Neural progenitor cell (in vitro differentiated cells): ENCODE measurements at regions not wholly inside any gene's neighbourhood (a gene's known extent, or its start where the extent isn't known, plus 50 kb on each side); places are given as distances from the start of the nearest gene placed in this dataset.

Source experiments
- DNase-seq: peaks from one replicate; pipeline ENCODE4 v3.0.0-alpha.2; 2016; ENCODE audit warnings: low spot score
- H2AFZ ChIP-seq: fragments of 200-600 bp; sonication (generic); replicated peaks from 2 replicates; pipeline ENCODE4 v1.6.1; 2016; ENCODE audit warnings: antibody characterized with exemption
- H3F3A ChIP-seq: fragments of 200-600 bp; sonication (generic); 2 replicates; pipeline ENCODE4 v1.6.1; 2016; ENCODE audit warnings: antibody characterized with exemption, low read depth
- H3K27ac ChIP-seq: fragments of 200-600 bp; sonication (generic); 2 replicates; pipeline ENCODE4 v1.5.1; 2016; ENCODE audit warnings: mild to moderate bottlenecking
- H3K27me3 ChIP-seq: fragments of 200-600 bp; sonication (generic); 2 replicates; pipeline ENCODE4 v1.6.1; 2016; ENCODE audit warnings: mild to moderate bottlenecking, moderate library complexity
- H3K36me3 ChIP-seq: fragments of 200-600 bp; sonication (generic); 2 replicates; pipeline ENCODE4 v1.5.1; 2016
- H3K4me1 ChIP-seq: fragments of 200-600 bp; sonication (generic); 2 replicates; pipeline ENCODE4 v1.6.1; 2016; ENCODE audit warnings: mixed run types
- H3K4me2 ChIP-seq: fragments of 200-600 bp; sonication (generic); 2 replicates; pipeline ENCODE4 v1.6.1; 2016
- H3K4me3 ChIP-seq: fragments of 200-600 bp; sonication (generic); 2 replicates; pipeline ENCODE4 v1.5.1; 2016
- H3K79me2 ChIP-seq: fragments of 200-600 bp; sonication (generic); 2 replicates; pipeline ENCODE4 v1.6.1; 2016; ENCODE audit warnings: low read depth
- H3K9ac ChIP-seq: fragments of 200-600 bp; sonication (generic); 2 replicates; pipeline ENCODE4 v1.6.1; 2016
- H3K9me3 ChIP-seq: fragments of 200-600 bp; sonication (generic); 2 replicates; pipeline ENCODE4 v1.5.1; 2016; ENCODE audit warnings: low read depth
- H4K20me1 ChIP-seq: fragments of 200-600 bp; sonication (generic); 2 replicates; pipeline ENCODE4 v1.6.1; 2016; ENCODE audit warnings: low read depth
- H3K27ac Mint-ChIP-seq: 3 replicates; pipeline ENCODE4 v1.8.0; 2021; ENCODE audit warnings: mixed read lengths
- H3K27me3 Mint-ChIP-seq: 2 replicates; pipeline ENCODE4 v1.8.0; 2022; ENCODE audit warnings: low read depth, mild to moderate bottlenecking, inconsistent platforms, moderate library complexity, mixed read lengths; ENCODE audit not compliant: insufficient read depth
- H3K36me3 Mint-ChIP-seq: 3 replicates; pipeline ENCODE4 v1.8.0; 2021; ENCODE audit warnings: mixed read lengths
- H3K4me1 Mint-ChIP-seq: 3 replicates; pipeline ENCODE4 v1.8.0; 2021; ENCODE audit warnings: mixed read lengths
- H3K4me3 Mint-ChIP-seq: 3 replicates; pipeline ENCODE4 v1.8.0; 2021; ENCODE audit warnings: mild to moderate bottlenecking, moderate library complexity, mixed read lengths
- H3K9me3 Mint-ChIP-seq: 3 replicates; pipeline ENCODE4 v1.8.0; 2020; ENCODE audit warnings: mixed read lengths
- EZH2 ChIP-seq: fragments of 200-600 bp; sonication (generic); IDR thresholded peaks from 2 replicates; pipeline ENCODE4 v1.6.1; 2017; ENCODE audit warnings: antibody characterized with exemption, mild to moderate bottlenecking, moderate library complexity
- EZH2phosphoT487 ChIP-seq: fragments of 200-600 bp; sonication (generic); IDR thresholded peaks from 2 replicates; pipeline ENCODE4 v1.6.1; 2017; ENCODE audit warnings: antibody characterized with exemption
- TF ChIP-seq, protein P1 (sequence below): fragments of 200-600 bp; sonication (generic); IDR thresholded peaks from 2 replicates; pipeline ENCODE4 v1.5.1; 2017; ENCODE audit warnings: antibody characterized with exemption, mild to moderate bottlenecking

DNA sequence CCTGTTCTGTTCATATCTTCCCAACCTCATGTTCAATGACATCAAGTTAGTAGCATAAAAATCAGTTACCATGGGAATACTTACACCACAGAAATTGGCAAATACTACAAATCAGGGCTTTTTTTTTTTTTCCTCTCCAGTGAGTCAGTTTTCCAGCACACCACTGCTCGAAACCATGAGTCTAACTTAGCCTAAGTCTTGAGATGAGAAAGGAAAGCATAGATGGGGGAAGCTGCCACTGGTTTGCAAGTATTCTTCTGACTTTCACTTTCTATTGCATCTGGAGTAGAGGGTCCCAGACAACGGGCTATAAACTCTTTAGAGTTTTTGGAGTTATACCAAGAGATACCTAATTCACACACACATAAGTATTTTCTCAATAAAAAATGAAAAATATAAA lies 416.1 kb upstream of the LMCD1 start:
- Histone ChIP-seq H3K9ac (no peak overlapping the region), H3K27me3 (no peaks in the 10 kb centered on the region), H3F3A (no peaks in the 10 kb centered on the region), H3K27ac (no peak overlapping the region), H2AFZ (no peak overlapping the region), H4K20me1 (no peaks in the 10 kb centered on the region), H3K4me2 (no peak overlapping the region), H3K79me2 (no peaks in the 10 kb centered on the region), H3K4me3 (no peak overlapping the region), H3K36me3 (no peaks in the 10 kb centered on the region), H3K9me3 (no peaks in the 10 kb centered on the region), H3K4me1 (no peaks in the 10 kb centered on the region)
- no peak for DNase-seq
- no peak overlapping the region for H3K27ac Mint-ChIP-seq
- TF ChIP-seq EZH2 = no peak
- TF ChIP-seq, protein P1, sequence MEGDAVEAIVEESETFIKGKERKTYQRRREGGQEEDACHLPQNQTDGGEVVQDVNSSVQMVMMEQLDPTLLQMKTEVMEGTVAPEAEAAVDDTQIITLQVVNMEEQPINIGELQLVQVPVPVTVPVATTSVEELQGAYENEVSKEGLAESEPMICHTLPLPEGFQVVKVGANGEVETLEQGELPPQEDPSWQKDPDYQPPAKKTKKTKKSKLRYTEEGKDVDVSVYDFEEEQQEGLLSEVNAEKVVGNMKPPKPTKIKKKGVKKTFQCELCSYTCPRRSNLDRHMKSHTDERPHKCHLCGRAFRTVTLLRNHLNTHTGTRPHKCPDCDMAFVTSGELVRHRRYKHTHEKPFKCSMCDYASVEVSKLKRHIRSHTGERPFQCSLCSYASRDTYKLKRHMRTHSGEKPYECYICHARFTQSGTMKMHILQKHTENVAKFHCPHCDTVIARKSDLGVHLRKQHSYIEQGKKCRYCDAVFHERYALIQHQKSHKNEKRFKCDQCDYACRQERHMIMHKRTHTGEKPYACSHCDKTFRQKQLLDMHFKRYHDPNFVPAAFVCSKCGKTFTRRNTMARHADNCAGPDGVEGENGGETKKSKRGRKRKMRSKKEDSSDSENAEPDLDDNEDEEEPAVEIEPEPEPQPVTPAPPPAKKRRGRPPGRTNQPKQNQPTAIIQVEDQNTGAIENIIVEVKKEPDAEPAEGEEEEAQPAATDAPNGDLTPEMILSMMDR = no peak
- no peak for TF ChIP-seq EZH2phosphoT487
- no peak overlapping the region for H3K4me3 Mint-ChIP-seq
- H3K36me3 Mint-ChIP-seq = no peaks in the 10 kb centered on the region
- H3K27me3 Mint-ChIP-seq = no peaks in the 10 kb centered on the region
- no peaks in the 10 kb centered on the region for H3K4me1 Mint-ChIP-seq
- H3K9me3 Mint-ChIP-seq = peaks cover 3% of the 10 kb centered on the region

DNA sequence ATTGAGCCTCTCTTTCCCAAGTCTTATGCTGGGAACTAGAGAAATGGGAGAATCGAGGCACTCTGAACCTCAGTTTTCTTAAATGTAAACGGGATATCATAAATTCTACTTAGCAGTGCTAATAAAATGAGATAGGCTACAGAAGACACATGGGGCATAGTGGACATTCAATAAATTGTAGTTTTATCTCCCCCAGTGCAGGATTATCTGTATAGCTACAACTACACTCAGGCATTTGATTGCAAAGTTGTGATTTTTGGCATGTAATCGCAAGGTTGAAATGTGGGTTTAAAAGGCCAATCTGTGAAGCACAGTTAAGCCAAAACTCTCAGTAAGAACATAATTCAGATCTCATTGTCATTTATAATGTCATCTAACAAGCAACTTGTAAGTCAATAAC lies 413.7 kb upstream of the LMCD1 start:
- H3K4me2 ChIP-seq = no peak overlapping the region
- H3K27me3 ChIP-seq = no peaks in the 10 kb centered on the region
- Mint-ChIP-seq H3K27ac (no peak overlapping the region), H3K36me3 (no peaks in the 10 kb centered on the region), H3K4me1 (no peaks in the 10 kb centered on the region), H3K9me3 (peaks cover 3% of the 10 kb centered on the region), H3K27me3 (no peaks in the 10 kb centered on the region), H3K4me3 (no peak overlapping the region)
- no peaks in the 10 kb centered on the region for H3K36me3 ChIP-seq
- H3K4me1 ChIP-seq = no peaks in the 10 kb centered on the region
- H2AFZ ChIP-seq = no peak overlapping the region
- DNase-seq = no peak
- no peak overlapping the region for H3K9ac ChIP-seq
- no peaks in the 10 kb centered on the region for H3F3A ChIP-seq
- no peak for TF ChIP-seq EZH2
- TF ChIP-seq EZH2phosphoT487 = no peak
- TF ChIP-seq, protein P1 = no peak
- H3K9me3 ChIP-seq = no peaks in the 10 kb centered on the region
- no peaks in the 10 kb centered on the region for H4K20me1 ChIP-seq
- no peak overlapping the region for H3K27ac ChIP-seq
- no peaks in the 10 kb centered on the region for H3K79me2 ChIP-seq
- no peak overlapping the region for H3K4me3 ChIP-seq

DNA sequence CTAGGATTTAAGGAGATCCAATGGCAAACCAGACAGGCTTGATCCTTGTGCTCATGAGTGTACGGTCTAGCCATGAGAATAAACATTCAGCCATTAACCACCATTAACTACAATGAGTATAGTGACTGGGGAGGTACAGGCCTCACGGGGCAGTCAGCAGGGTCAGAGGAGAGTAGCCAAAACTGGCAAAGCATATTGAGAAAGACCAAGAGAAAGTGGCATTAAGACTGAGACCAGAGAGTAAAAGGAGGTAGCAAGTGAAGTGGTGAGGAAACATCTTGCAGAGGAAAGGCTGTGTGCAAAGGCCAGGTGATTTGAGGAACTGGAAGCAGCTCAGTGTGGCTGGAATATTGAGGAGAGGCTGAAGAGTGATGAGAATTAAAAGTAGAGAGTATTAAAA lies 407.2 kb upstream of the LMCD1 start:
- no peak for TF ChIP-seq EZH2phosphoT487
- TF ChIP-seq EZH2 = no peak
- TF ChIP-seq, protein P1 = no peak
- no peaks in the 10 kb centered on the region for H3K79me2 ChIP-seq
- Mint-ChIP-seq H3K9me3 (no peaks in the 10 kb centered on the region), H3K36me3 (no peaks in the 10 kb centered on the region), H3K4me3 (no peak overlapping the region), H3K4me1 (no peaks in the 10 kb centered on the region), H3K27ac (no peak overlapping the region), H3K27me3 (no peaks in the 10 kb centered on the region)
- no peak overlapping the region for H3K9ac ChIP-seq
- no peak overlapping the region for H2AFZ ChIP-seq
- no peak overlapping the region for H3K4me2 ChIP-seq
- DNase-seq = no peak
- H4K20me1 ChIP-seq = no peaks in the 10 kb centered on the region
- no peaks in the 10 kb centered on the region for H3K36me3 ChIP-seq
- no peaks in the 10 kb centered on the region for H3K27me3 ChIP-seq
- no peaks in the 10 kb centered on the region for H3F3A ChIP-seq
- no peak overlapping the region for H3K4me3 ChIP-seq
- no peak overlapping the region for H3K27ac ChIP-seq
- no peaks in the 10 kb centered on the region for H3K4me1 ChIP-seq
- H3K9me3 ChIP-seq = no peaks in the 10 kb centered on the region

DNA sequence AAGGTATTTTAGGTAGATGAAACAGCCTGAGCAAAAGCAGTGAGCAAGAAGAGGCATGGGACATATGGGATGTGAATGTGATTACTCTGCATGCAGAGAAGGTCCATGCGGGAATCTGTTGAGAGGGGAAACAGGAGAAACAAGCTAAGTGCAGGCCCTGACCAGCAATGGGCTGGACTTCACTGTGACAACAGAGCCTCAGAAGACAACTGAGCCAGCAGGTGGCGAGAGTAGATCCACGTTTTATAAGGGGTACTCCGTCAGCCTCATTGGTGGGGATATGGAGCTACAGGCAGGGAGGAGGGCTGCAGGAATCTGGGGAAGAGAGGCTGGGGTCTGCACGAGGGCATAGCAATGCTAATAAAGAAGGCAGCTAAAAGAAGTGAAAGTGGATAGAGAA lies 405.9 kb upstream of the LMCD1 start:
- Histone ChIP-seq H2AFZ (no peak overlapping the region), H3K36me3 (no peaks in the 10 kb centered on the region), H3K27ac (no peak overlapping the region), H3K9me3 (no peaks in the 10 kb centered on the region), H3F3A (no peaks in the 10 kb centered on the region), H3K79me2 (no peaks in the 10 kb centered on the region), H3K9ac (no peak overlapping the region), H4K20me1 (no peaks in the 10 kb centered on the region), H3K4me1 (peaks cover 10% of the 10 kb centered on the region), H3K4me3 (no peak overlapping the region), H3K27me3 (no peaks in the 10 kb centered on the region), H3K4me2 (no peak overlapping the region)
- no peak overlapping the region for H3K27ac Mint-ChIP-seq
- H3K4me1 Mint-ChIP-seq = no peaks in the 10 kb centered on the region
- H3K36me3 Mint-ChIP-seq = no peaks in the 10 kb centered on the region
- TF ChIP-seq, protein P1 = peak; percentile 35
- no peak for TF ChIP-seq EZH2
- no peak overlapping the region for H3K4me3 Mint-ChIP-seq
- DNase-seq = peak; percentile 60
- no peaks in the 10 kb centered on the region for H3K9me3 Mint-ChIP-seq
- H3K27me3 Mint-ChIP-seq = peaks cover 3% of the 10 kb centered on the region
